HT1080 (cell line): ENCODE measurements at regions not wholly inside any gene's neighbourhood (a gene's known extent, or its start where the extent isn't known, plus 50 kb on each side); places are given as distances from the start of the nearest gene placed in this dataset.

Source experiments
- DNase-seq: peaks from one replicate; pipeline ENCODE4 v3.0.0-alpha.2; 2015; ENCODE audit warnings: low read depth

- DNase-seq = no peak
These were observed 61.6 kb downstream of the CCR1 start for GRCh38 chr3:46146548-46146947.

- DNase-seq = no peak
These were observed 62.1 kb downstream of the CCR1 start for GRCh38 chr3:46146021-46146420.

- DNase-seq = no peak
These were observed 63.0 kb downstream of the CCR1 start for GRCh38 chr3:46145147-46145546.

- DNase-seq = no peak
These were observed 64.1 kb downstream of the CCR1 start for GRCh38 chr3:46143951-46144473.

- DNase-seq = no peak
These were observed 66.3 kb downstream of the CCR1 start for GRCh38 chr3:46141813-46142212.

DNA sequence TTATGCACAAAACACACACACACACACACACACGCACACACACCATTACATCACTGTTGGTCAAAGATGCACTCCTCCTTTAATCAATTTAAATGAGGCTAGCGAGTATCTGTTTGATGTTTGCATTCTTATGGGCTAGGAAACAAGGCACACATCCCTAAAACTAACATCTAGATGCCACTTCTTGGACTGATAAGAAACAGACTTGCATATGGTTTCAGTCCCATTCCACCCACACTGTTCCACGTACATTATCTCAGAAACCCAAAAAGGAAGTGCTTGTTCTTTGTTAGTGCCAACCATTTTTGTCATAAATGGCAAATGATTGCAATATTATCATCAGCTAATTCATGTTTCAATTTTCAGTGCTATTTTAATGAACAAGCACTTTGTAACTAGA lies 69.5 kb downstream of the CCR1 start:
- DNase-seq = no peak

- peak; percentile 17 for DNase-seq
These were observed 72.6 kb downstream of the CCR1 start for GRCh38 chr3:46135475-46135874.

- DNase-seq = no peak
These were observed 74.8 kb downstream of the CCR1 start for GRCh38 chr3:46133285-46133684.

DNA sequence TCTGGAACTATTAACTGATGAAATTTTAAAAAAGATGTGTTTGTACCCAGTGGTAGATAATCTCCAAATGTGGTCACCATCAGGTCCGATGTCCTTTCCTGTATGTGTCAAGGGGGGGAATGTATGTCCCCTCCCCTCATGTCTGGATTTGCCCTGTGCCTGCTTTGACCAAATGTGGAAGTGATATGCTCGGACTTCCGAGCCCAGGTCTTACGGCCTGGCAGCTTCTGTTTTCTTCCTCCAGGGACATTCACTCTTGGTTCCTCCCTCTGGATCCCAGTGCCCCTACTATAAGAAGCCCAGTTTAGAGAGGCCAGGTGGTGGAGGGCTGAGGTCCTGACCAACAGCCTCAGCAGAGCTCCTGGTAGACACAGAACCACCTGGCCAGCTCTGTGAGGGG lies 75.5 kb downstream of the CCR1 start:
- DNase-seq = no peak

DNA sequence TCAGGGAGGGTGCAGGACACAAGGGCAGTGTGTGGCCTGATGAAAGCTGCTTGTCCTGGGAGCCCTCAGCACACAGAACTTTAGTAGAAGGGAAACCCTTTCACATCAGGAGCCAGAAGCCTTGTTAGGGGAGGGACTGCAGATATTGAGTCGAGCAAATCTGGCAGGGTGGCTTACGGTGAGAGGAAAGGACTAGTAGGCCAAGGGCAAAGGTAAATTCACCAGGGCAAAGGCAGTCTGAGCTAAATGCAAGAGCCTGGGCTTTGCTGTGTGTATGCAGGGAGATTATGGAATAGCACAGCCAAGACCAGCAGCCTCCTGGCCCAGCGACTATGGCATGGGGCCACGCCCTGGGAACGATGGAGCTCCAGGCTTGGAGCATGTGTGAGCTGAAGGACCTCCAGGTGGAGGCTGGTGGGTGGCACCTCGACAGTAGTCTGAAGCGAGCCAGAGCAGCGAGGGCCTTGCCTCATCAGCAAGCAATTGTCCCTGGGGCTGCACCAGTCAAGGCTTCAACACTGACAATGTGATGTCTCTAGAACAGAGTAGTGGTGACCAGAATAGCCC lies 76.1 kb downstream of the CCR1 start:
- no peak for DNase-seq

- DNase-seq = no peak
These were observed 77.3 kb downstream of the CCR1 start for GRCh38 chr3:46130631-46131310.

GRCh38 chr3:46129588-46130272 lies 78.4 kb downstream of the CCR1 start:
- DNase-seq = no peak

- peak; percentile 94 for DNase-seq
These were observed 80.6 kb downstream of the CCR1 start for GRCh38 chr3:46127503-46127902.

DNA sequence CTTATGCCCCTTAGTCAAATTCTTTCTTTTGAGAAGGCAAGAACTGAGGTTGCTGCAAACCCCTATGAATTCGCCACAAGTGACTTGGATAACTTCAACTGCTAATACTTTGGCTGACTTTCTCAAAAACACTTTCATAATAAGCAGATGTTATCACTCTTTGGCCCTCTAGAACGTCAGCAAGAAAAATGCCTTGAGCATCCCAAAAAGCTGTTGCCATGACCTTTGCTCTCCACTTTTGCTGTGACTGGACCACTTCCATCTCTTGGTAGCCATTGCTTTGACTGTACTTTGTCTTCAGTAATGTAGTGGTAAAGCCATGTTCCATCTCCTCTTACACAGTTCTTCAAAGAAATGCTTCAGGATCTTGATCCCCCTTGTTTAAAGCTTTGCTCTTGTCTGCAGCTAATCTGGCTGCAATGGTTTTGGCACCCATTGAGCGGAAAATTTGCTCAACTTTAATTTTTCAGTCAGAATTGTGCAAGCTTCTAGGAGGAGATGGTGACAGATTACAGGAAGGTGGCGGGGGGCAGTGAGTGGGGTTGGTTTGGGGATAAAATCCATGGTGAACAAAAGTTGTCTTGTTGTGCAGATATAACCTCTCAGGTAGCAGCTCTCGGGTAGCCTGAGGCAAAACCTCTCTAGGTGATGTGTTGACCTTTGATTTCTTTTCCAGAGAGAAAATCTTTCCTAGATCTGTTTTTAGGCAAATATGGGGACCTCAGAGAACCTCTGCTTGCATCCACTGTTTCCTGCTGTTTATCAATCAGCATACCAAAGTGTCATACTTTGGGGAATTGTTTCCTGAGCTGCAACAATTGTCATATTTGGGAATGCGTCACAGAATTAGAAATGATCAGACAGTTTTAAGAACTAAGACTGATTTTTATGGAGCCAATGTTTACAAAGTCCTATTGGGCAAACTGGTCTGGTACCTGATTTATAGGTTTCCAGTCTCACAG lies 83.6 kb downstream of the CCR1 start:
- no peak for DNase-seq

DNA sequence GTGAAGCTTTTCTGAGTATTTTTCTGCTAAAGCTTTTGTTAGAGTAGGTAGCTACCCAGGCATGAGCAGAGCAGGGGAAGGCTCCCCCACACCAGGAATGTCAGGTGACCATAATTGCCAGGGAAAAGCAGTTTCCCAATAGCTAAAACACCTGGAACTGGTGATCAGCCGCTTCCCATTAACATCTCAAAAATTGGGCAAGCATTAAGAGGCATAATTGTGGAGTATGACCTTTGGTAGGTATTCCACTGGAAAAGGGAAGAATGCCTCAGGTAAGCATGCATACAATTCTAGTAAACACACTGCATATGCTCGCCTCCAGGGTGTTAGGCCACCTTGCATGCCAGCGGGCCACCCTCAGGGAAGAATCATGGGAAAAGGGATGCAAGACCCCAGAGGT lies 84.5 kb downstream of the CCR1 start:
- DNase-seq = no peak

DNA sequence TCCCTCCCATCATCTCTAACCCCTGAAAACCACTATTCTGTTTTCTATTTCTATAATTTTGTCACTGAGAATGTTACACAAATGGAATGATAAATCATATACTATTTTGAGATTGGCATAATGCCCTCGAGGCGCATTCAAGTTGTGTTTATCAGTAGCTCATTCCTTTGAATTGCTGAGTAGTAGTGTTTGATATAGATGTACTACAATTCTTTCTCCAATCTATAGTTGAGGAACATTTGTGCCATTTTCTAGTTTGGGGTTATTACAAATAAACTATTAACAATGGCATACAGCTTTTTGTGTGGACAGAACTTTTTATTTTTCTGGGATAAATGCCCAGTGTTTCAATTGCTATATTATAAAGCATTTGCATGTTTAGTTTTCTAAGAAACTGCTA lies 86.0 kb downstream of the CCR1 start:
- DNase-seq = no peak

DNA sequence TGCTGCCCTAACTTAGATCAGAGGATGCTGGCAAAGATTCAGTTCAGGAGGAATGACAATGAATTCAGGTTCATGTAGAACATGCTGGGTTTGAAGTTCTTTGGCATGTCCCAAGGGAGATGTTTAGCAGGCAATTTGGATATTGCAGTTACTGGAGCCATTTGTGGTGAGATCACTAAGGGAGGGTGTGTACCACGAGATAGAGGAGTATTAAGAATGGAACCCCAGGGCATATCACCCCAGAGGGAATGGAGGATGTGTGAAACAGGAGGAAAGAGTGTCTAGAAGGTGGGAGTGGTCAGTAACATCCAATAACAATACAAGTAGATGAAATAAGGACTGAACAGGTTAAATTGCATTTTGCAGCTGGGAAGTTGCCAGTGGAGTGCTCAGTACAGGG lies 87.1 kb downstream of the CCR1 start:
- no peak for DNase-seq

DNA sequence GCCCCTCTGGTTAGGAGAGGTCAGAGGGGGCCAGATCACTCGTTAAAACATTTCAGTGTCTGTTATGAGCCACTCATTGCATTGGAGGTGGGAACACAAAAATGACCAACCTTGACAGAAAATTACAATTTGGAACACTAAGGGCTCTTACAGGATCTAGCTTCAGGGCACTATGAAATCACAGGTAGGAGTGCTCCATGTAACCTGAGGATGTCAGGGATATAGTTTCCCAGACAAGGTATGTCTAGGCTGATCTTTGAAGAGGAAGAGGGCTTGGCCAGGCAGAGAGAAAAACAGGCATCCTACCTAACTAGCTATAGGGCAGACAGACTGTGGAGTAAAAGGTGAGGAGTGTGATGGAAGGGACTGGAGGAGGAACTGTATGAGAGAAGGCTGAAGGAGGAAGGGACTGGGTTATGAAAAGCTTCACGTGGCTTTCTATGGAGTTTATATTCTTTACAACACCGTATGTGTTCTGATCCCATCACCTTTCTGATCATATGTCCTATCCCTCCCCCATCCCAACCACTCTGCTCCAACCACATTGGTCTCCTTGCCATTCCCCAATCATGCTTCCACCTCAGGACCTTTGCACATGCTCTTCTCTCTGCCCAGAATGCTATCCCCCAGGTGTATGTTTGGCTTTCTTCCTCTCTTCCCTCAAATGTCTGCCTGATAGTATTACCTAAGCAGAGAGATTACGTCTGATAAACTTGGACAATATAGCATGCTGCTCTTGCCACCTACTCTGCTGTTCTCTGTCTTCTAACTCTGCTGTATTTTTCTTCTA lies 88.2 kb downstream of the CCR1 start:
- DNase-seq = no peak

- no peak for DNase-seq
These were observed 88.9 kb downstream of the CCR1 start for GRCh38 chr3:46119253-46119652.

- no peak for DNase-seq
These were observed 89.7 kb upstream of the XCR1 start for GRCh38 chr3:46116996-46117395.
